GM21515 (cell line): ENCODE measurements at regions not wholly inside any gene's neighbourhood (a gene's known extent, or its start where the extent isn't known, plus 50 kb on each side); places are given as distances from the start of the nearest gene placed in this dataset.
"Not testable (repeated sequence)": the region's sequence is repeated elsewhere in the genome, so short reads cannot be mapped to it uniquely, and the experiment has no call there.

Experiments used
- ATAC-seq: cut with Tn5 transposase; IDR thresholded peaks from one replicate; pipeline ENCODE4 v1.9.1; 2021; ENCODE audit not compliant: unreplicated experiment

DNA sequence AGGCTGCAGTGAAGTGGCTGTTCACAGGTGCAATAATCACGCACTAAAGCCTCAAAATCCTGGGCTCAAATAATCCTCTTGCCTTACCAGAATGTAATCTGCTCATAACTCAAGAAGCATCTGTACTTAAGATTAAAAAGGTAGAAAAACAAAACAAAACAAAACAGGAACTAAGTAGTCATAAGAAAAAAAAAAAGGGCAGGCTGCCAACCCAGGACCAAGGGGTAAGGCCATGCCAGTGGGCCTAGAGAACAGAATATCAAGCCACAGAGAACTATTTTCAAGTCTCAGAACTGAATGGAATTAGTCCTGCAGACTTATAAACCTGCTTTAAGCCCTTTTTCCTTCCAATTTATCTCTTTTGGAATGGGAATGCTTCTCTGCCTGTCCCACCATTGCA, 64.8 kb upstream of the TBC1D3K start:
- ATAC-seq, result no peak

DNA sequence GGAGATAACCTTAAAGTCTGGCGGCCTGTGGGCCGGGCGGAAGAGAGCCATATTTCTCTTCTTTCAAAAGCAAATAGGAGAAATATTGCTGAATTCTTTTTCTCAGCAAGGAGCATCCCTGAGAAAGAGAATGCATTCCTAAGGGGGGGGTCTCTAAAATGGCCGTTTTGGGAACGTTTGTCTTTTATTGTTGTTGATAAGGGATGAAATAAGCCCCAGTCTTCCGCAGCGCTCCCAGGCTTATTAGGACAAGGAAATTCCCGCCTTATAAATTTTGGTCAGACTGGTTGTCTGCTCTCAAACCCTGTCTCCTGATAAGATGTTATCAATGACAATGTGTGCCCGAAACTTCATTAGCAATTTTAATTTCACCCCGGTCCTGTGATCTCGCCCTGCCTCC, 65.8 kb upstream of the TBC1D3K start:
- ATAC-seq, result not testable (repeated sequence)

DNA sequence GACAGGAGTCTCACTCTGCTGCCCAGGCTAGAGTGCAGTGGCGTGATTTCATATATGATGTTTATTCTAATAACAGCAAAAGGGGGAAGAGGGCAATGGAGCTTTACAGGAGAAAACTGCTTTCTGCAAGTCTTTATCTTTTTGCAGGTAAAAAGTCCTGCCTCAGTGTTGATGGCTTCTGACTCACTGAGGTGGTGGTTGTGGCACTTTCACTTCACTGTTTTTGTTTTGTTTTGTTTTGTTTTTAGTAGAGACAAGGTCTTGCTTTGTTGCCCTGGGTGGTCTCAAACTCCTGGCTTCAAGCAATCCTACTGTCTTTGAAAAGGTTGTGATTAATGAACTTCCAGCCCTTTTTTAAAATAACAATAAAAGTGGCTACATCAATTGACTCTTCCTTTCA, 68.0 kb upstream of the TBC1D3K start:
- ATAC-seq, result no peak

DNA sequence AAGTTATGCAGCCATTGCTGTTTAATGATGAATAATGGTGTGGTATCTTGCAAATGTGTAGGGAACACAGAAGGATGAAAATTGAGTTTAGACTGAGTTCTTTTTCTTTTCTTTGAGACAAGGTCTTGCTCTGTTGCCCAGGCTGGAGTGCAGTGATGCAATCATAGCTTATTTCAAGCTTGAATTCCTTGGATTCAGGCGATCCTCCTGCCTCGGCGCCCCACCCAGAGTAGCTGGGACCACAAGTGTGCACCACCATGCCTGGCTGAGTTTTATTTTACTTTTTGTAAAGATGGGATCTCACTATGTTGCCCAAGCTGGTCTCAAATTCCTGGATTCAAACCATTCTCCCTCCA, 74.6 kb upstream of the TBC1D3K start:
- no peak for ATAC-seq

- ATAC-seq, result no peak
Measured at GRCh38 chr17:37848690-37849616, 75.3 kb upstream of the TBC1D3K start.

DNA sequence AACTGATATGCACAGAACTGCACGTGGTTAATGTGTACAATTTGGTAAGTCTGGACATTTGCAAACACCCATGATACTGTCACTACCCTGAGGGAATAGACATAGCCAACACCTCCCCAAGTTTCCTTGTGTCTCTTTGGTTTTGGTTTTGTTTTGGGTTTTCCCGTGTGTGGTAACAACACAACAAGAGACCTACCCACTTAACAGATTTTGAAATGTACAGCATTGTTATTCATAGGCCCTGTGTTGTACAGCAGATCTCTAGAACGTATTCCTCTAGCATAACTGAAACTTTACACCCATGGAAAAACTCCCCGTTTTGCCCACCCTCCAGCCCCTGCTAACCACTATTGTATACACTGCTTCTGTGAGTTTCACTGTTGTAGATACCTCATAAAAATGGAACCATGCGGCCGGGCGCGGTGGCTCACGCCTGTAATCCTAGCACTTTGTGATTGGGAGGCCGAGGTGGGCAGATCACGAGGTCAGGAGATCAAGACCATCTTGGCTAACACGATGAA, 76.3 kb upstream of the TBC1D3K start:
- no peak for ATAC-seq

GRCh38 chr17:37847102-37847501, 77.1 kb upstream of the TBC1D3K start:
- ATAC-seq, result no peak

DNA sequence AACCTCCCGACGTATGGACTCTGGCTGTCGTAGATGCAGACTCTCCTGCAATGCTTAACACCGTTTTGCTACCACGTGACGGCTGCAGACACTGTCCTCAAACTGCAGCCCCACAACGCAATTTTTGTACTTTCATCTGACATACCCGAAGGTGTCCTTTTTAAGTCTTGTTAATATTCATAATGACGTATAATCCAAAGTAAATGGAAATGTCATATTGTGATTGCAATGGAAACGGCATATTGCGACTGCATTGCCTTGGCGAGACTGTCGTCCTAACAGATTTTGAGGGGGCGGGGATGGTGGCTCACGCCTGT, 79.3 kb upstream of the TBC1D3K start:
- no peak for ATAC-seq

DNA sequence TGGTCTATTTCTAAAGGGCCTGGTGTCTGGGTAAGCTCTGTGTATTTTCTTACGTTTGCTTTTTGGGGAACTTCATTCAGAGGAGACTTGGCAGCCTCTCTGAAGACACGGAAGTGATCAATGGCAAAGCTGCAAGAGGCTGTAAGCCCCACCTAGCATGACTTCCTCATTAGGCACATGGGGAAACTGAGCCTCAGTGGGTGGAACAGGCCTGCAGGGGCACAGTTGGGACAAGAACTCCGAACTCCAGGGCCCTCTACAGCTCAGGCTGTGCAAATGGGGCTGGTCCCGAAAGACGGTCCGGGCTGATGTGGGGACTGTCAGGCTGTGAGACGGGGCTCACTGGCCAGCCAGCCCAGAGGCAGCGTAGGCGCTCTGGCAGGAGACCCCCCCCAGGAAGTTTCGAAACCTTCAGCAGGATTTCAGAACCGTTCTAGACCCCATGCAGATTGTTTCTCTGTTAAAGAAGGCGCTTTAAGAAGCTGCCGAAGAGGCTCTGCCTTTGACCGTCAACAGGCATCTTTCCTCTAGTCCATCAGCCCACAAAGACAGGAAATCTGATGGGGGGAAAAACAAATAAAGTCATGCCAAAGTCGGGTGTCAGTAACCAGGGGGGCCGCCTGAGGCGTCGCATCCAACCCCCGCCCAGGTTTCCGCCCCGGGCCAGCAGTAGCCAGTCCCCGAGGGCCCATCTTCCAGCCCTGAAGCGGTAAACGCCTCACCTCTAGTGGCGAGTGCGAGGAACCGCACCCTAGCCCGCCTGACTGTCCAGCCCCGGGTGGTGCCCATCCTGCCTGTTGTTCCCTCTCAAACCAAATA, 79.8 kb upstream of the TBC1D3K start:
- ATAC-seq, result no peak

GRCh38 chr17:37842401-37842800, 81.8 kb upstream of the TBC1D3K start:
- no peak for ATAC-seq

- ATAC-seq, result no peak
Measured at GRCh38 chr17:37841232-37841631, 83.0 kb upstream of the TBC1D3K start.

DNA sequence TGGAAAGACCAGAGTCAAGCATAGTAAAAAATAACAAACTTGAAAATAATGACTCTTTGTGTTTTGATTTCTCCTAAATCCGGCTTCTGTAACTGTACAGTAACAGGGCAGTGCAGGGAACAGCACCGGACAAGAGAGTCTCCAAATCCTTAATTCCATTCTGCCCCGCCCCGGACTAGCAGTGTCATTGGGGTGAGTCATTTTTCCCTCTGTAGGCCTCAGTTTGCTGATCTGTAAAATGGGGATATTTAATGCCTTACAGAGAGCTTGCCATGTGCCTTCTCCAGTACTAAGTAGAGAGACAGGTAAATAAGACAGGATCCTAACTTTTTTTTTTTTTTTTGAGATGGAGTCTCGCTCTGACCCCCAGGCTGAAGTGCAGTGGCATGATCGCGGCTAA, 83.6 kb upstream of the TBC1D3K start:
- no peak for ATAC-seq

- no peak for ATAC-seq
Measured at GRCh38 chr17:37839196-37839978, 84.8 kb upstream of the TBC1D3K start.

DNA sequence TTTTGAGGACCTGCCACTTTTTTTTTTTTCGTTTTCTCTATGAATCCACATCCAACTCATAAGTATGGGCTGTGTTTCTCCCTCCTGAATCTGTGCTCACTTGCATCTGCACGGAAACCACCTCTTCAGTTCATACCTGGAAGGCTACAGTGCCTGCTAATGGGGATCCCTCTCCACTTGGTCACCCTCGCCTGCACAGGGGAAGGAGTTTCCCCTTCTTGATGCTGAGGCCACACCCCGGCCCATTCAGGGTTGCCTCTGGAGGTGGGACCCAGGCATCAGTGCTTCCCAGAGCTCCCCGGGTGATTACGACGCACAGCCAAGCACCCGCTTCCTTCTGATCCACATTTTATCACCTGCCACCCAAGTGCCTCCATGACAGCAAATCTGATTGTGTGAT, 85.9 kb upstream of the TBC1D3K start:
- ATAC-seq, result no peak

- ATAC-seq, result no peak
Measured at GRCh38 chr17:37836593-37836992, 87.6 kb upstream of the TBC1D3K start.

- no peak for ATAC-seq
Measured at GRCh38 chr17:37834168-37834567, 89.3 kb upstream of the HNF1B start.

- no peak for ATAC-seq
Measured at GRCh38 chr17:37833237-37833859, 88.5 kb upstream of the HNF1B start.

DNA sequence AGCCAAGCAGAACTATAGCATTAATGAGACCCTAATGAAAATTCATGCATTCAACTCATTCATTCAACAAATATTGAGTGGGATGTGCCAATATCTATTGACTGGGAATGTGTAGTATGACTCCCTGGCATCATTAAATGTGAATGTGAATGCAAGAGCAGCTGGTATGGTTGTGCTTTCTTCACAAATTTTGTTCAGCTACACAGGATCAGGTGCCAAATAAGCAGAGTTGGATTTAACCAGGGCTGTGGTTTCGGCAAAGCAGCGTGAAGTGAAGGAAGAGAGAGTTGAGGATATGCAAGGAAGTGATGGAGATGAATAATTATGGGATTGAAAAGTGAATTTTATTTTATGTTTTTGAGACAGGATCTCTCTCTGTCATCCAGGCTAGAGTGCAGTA, 87.1 kb upstream of the HNF1B start:
- ATAC-seq, result no peak

DNA sequence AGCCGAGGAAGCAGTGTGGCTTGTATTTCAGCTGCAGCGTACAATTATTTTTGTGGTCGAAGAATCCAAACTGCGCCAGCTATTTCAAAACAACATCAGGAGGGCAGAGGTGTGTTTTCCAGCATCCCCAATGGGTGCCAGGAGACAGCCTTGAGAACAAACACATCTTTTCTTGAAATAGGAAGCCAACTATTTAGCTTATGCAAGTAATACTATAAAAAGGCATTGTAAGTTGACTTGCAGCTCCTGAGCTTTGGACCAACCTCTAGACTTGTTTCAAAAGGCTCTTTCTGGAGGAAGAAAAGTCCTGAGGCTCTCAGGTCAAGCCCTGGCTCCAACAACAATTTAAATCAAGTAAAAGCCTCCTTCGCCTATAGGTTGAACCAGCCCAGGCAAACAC, 86.6 kb upstream of the HNF1B start:
- no peak for ATAC-seq

DNA sequence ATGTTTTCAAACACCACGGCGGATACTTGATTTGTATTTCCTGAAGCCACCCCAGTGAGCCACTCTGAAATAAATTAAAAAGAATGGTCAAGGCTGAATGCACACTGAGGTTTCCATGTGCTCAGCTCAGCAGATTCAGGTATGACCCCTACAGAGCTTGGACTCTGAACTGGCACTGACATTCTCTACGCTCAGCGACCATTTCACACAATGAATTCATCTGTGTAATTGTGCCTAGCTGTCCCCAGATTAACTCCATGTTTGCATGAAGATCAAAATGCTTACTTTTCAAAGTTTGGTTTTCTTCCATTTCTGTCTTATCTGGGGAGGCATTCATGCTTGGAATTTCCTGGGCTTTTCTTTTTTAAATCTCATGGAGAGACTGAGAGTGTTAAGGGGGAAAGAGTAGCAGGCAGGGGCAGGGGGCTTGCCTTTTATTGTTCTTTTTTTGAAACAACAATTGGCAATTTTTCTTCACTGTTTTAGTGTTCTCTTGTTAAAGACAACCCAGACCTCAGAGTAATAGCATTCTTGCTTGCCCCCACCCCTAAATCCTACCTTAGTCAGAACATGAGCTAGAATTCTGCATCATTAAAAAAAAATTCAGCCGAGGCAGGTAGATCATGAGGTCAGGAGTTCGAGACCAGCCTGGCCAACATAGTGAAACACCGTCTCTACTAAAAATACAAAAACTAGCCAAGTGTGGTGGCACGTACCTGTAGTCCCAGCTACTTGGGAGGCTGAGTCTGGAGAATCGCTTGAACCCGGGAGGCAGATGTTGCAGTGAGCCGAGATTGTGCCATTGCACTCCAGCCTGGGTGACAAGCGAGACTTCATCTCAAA, 85.5 kb upstream of the HNF1B start:
- ATAC-seq, result no peak
